OCI-LY7 (cell line): ENCODE measurements at regions not wholly inside any gene's neighbourhood (a gene's known extent, or its start where the extent isn't known, plus 50 kb on each side); places are given as distances from the start of the nearest gene placed in this dataset.

Source experiments
- BruUV-seq: library from RNA; stranded (reverse); fragments of 400-500 nt; replicated peaks from 2 replicates; lab custom pipeline; 2021; lab: Mats Ljungman, UMichigan
- CTCF ChIA-PET: fragments of 300-600 bp; sonication (Branson Sonifier 250); formaldehyde crosslinking; loops from one replicate; lab custom pipeline; 2022; ENCODE audit warnings: antibody characterized with exemption; ENCODE audit not compliant: unreplicated experiment; lab: Charles Lee
- POLR2A ChIA-PET: fragments of 300-600 bp; sonication (Branson Sonifier 250); formaldehyde crosslinking; loops from one replicate; lab custom pipeline; 2022; ENCODE audit warnings: antibody characterized with exemption; lab: Charles Lee
- DNase-seq: peaks from one replicate; pipeline ENCODE4 v3.0.0-alpha.2; 2015; ENCODE audit warnings: low spot score
- H2AFZ ChIP-seq: fragments of 200-600 bp; sonication (generic), shearing (Covaris generic); 2 replicates; pipeline ENCODE4 v1.6.1; 2014; ENCODE audit warnings: mild to moderate bottlenecking, antibody characterized with exemption, low read length, moderate library complexity
- H3K27ac ChIP-seq: fragments of 200-600 bp; sonication (generic); 2 replicates; pipeline ENCODE4 v1.5.1; 2014; ENCODE audit warnings: mixed run types, low read depth, mild to moderate bottlenecking, moderate library complexity, low read length, inconsistent platforms; ENCODE audit not compliant: poor library complexity, severe bottlenecking
- H3K36me3 ChIP-seq: fragments of 200-600 bp; sonication (generic); 2 replicates; pipeline ENCODE4 v1.6.1; 2014; ENCODE audit warnings: mild to moderate bottlenecking, antibody characterized with exemption, low read length, moderate library complexity, mixed read lengths; ENCODE audit not compliant: insufficient read depth
- H3K4me1 ChIP-seq: fragments of 200-600 bp; sonication (generic); 2 replicates; pipeline ENCODE4 v1.5.1; 2014; ENCODE audit warnings: mild to moderate bottlenecking, low read length; ENCODE audit not compliant: insufficient read depth, poor library complexity, severe bottlenecking
- H3K4me2 ChIP-seq: fragments of 200-600 bp; sonication (generic); 2 replicates; pipeline ENCODE4 v1.6.1; 2014; ENCODE audit warnings: mild to moderate bottlenecking, low read length
- H3K4me3 ChIP-seq: fragments of 200-600 bp; sonication (generic); 2 replicates; pipeline ENCODE4 v1.5.1; 2014; ENCODE audit warnings: mild to moderate bottlenecking, low read depth, low read length; ENCODE audit not compliant: poor library complexity, severe bottlenecking
- H3K79me2 ChIP-seq: fragments of 200-600 bp; sonication (generic); 2 replicates; pipeline ENCODE4 v1.6.1; 2016; ENCODE audit warnings: low read depth, mild to moderate bottlenecking, low read length, moderate library complexity, mixed read lengths; ENCODE audit not compliant: insufficient read depth
- H3K9me2 ChIP-seq: fragments of 200-600 bp; sonication (generic); 2 replicates; pipeline ENCODE4 v1.6.1; 2016; ENCODE audit warnings: mild to moderate bottlenecking, low read length, mixed read lengths; ENCODE audit not compliant: insufficient read depth
- H3K9me3 ChIP-seq: fragments of 200-600 bp; sonication (generic); 2 replicates; pipeline ENCODE4 v1.6.1; 2014; ENCODE audit warnings: mild to moderate bottlenecking, mixed run types, low read length, mixed read lengths
- H4K20me1 ChIP-seq: fragments of 200-600 bp; sonication (generic); 2 replicates; pipeline ENCODE4 v1.6.1; 2014; ENCODE audit warnings: mild to moderate bottlenecking, antibody characterized with exemption, low read length, moderate library complexity, mixed read lengths; ENCODE audit not compliant: insufficient read depth
- EZH2phosphoT487 ChIP-seq: fragments of 200-600 bp; sonication (generic); IDR thresholded peaks from 2 replicates; pipeline ENCODE4 v1.6.1; 2018; ENCODE audit warnings: low read depth, borderline replicate concordance, mild to moderate bottlenecking, mixed run types, antibody characterized with exemption, low read length, moderate library complexity, mixed read lengths
- intact Hi-C: fragments of 100-400 bp; cut with micrococcal nuclease; formaldehyde crosslinking; loops from one replicate; pipeline ENCODE4 v1.10.0; 2022; ENCODE audit not compliant: unreplicated experiment
- TF ChIP-seq, protein P1 (sequence below): fragments of 200-600 bp; sonication (generic); conservative IDR thresholded peaks from 2 replicates; pipeline ENCODE4 v1.5.1; 2014; ENCODE audit warnings: mild to moderate bottlenecking, antibody characterized with exemption, low read length, moderate library complexity, mixed read lengths

DNA sequence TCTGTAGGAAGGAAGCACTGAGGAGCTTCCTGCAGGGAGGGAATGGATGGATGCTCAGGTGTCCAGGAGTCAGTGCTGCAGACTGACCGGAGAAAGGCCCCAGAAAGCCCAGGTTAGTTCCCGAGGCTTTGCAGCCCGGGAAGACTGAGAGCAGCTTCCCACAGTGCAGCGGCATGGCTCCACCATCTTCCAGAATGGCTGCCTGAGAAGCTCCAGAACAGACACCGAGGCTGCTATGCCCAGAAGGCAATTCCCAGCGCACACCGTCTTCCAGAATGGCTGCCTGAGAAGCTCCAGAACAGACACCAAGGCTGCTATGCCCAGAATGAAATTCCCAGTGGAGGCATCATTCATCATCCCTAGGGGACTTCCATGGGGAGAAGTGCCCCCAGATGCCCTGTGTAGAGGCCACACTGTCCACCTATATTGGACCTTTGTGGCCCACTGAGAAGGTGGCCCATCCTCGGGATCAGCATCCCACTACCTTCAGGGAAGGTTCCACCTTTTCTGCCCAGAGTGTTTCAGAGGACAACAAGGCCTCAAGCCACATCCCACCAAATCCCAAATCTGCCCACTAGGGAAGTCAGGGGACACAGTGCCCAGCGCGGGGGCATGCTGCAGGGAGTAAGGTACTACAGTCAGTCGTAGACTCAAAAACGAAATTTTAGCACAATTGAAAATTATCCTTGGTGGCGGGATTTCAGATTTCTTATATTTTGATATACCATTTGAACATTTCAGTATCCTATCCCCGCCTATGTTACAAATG, 80.5 kb downstream of the KCNF1 start:
- TF ChIP-seq EZH2phosphoT487 = no peak
- TF ChIP-seq, protein P1, sequence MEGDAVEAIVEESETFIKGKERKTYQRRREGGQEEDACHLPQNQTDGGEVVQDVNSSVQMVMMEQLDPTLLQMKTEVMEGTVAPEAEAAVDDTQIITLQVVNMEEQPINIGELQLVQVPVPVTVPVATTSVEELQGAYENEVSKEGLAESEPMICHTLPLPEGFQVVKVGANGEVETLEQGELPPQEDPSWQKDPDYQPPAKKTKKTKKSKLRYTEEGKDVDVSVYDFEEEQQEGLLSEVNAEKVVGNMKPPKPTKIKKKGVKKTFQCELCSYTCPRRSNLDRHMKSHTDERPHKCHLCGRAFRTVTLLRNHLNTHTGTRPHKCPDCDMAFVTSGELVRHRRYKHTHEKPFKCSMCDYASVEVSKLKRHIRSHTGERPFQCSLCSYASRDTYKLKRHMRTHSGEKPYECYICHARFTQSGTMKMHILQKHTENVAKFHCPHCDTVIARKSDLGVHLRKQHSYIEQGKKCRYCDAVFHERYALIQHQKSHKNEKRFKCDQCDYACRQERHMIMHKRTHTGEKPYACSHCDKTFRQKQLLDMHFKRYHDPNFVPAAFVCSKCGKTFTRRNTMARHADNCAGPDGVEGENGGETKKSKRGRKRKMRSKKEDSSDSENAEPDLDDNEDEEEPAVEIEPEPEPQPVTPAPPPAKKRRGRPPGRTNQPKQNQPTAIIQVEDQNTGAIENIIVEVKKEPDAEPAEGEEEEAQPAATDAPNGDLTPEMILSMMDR = no peak
- no peak overlapping the region for H2AFZ ChIP-seq
- BruUV-seq = no TSS peak
- no peak overlapping the region for H3K4me2 ChIP-seq
- no peak overlapping the region for H3K27ac ChIP-seq
- no peak for DNase-seq
- intact Hi-C loops = no loop called here
- H3K9me2 ChIP-seq = no peaks in the 10 kb centered on the region
- no peak overlapping the region for H3K4me3 ChIP-seq
- H3K79me2 ChIP-seq = no peaks in the 10 kb centered on the region
- ChIA-PET CTCF (no interaction called here), POLR2A (interaction anchor here (1.0 kb wide), 1 partner anchor 12 kb away, joined by 3 read pairs; no protein-coding TSS in a partner anchor)
- no peaks in the 10 kb centered on the region for H4K20me1 ChIP-seq
- H3K4me1 ChIP-seq = no peaks in the 10 kb centered on the region
- no peaks in the 10 kb centered on the region for H3K36me3 ChIP-seq
- H3K9me3 ChIP-seq = no peaks in the 10 kb centered on the region

DNA sequence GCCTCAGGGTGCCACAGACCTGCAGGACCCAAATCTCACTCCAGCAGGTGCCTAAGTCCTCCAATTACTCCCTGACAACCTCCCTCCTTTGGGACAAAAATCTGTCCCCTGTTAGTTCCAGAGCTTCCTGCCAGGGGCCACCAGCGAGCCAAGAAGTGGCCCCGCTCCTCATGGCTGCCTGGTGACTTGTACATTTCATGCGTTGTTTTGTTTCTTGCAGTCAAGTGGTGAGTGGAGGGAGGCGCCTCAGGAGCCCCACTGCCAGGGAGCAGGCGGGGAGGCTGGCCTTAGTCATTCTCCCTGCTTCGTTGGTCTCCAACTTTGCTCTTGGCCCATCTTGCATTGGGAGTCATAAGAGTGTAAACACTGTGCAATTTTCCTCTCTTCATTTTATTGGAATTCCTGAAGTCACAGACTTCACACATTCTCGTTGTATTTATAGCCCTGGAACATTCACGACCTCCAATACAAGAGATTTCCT, 81.3 kb downstream of the KCNF1 start:
- Histone ChIP-seq H2AFZ (no peak overlapping the region), H4K20me1 (no peaks in the 10 kb centered on the region), H3K27ac (no peak overlapping the region), H3K4me3 (no peak overlapping the region), H3K9me3 (no peaks in the 10 kb centered on the region), H3K4me2 (no peak overlapping the region), H3K4me1 (no peaks in the 10 kb centered on the region), H3K9me2 (no peaks in the 10 kb centered on the region), H3K36me3 (no peaks in the 10 kb centered on the region), H3K79me2 (no peaks in the 10 kb centered on the region)
- TF ChIP-seq, protein P1 = no peak
- TF ChIP-seq EZH2phosphoT487 = no peak
- intact Hi-C loops = no loop called here
- CTCF ChIA-PET = no interaction called here
- no peak for DNase-seq
- POLR2A ChIA-PET = no interaction called here
- no TSS peak for BruUV-seq

DNA sequence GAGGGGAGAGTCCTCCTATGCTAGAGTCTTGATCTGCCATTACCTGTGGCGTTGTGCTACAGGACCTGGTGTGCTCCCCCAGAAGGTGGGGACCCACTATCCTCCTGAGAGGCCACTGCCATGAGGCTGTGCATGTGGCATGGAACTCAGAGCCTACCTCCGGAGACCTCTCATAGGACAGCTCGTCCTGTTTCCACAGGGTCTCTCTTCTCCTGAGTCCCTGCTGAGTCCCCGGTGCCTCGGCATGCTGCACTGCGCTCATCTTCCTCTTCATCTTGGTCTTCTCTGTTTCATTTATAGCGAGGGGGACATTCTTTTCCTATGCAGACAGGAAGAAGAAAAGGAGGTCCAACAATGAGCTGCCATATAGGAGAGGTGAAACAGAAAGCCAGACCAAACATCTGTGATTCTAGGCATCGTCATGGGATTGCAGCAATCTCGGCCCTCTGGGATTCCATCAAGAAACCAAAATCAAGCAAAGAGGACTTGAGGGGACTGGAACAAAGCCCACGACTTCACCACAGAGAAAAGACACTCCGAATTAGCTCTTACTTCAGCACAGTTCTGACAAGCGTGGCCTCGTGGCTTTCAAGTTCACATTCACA, 83.7 kb downstream of the KCNF1 start:
- POLR2A ChIA-PET = interaction anchor here (0.7 kb wide), 1 partner anchor 203 kb away, joined by 3 read pairs; no protein-coding TSS in a partner anchor
- no peaks in the 10 kb centered on the region for H3K9me2 ChIP-seq
- H3K4me1 ChIP-seq = no peaks in the 10 kb centered on the region
- H3K27ac ChIP-seq = no peak overlapping the region
- intact Hi-C loops = no loop called here
- H3K9me3 ChIP-seq = no peaks in the 10 kb centered on the region
- no peak overlapping the region for H3K4me2 ChIP-seq
- DNase-seq = no peak
- H3K36me3 ChIP-seq = no peaks in the 10 kb centered on the region
- TF ChIP-seq, protein P1 = no peak
- TF ChIP-seq EZH2phosphoT487 = no peak
- no peak overlapping the region for H2AFZ ChIP-seq
- H3K79me2 ChIP-seq = no peaks in the 10 kb centered on the region
- no TSS peak for BruUV-seq
- H3K4me3 ChIP-seq = no peak overlapping the region
- CTCF ChIA-PET = no interaction called here
- no peaks in the 10 kb centered on the region for H4K20me1 ChIP-seq
